RKO (cell line): ENCODE measurements at regions not wholly inside any gene's neighbourhood (a gene's known extent, or its start where the extent isn't known, plus 50 kb on each side); places are given as distances from the start of the nearest gene placed in this dataset.

Experiments used
- DNase-seq: peaks from one replicate; pipeline ENCODE4 v3.0.0-alpha.2; 2016; ENCODE audit warnings: low spot score

DNA sequence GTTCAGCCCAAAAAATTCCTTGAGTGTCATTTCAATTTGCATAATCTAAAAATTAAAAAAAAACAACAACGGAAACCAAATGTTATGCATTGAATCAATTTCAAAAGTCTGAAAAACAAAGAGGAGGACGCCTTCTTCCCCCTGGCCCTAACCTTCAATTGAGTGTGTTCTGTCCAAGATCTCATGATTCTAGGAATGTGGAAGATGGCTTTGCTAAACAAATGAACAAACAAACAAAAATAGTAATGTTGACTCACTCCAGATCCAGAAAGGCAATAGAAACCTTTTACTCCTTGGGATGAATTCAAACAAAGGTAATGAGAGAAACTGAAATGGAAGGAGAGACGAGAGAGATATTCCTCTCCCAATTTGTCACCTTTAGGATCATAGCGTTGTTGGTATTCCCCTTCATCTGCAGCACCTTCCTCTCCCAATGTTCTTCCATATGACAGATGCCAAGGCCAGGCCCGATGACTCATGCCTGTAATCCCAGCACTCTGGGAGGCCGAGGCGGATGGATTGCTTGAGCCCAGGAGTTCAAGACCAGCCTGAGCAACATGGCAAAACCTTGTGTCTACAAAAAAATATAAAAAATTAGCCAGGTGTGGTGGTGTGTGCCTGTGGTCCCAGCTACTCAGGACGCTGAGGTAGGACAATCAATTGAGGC is 109.2 kb upstream of the ADGRF1 start:
- no peak for DNase-seq

DNA sequence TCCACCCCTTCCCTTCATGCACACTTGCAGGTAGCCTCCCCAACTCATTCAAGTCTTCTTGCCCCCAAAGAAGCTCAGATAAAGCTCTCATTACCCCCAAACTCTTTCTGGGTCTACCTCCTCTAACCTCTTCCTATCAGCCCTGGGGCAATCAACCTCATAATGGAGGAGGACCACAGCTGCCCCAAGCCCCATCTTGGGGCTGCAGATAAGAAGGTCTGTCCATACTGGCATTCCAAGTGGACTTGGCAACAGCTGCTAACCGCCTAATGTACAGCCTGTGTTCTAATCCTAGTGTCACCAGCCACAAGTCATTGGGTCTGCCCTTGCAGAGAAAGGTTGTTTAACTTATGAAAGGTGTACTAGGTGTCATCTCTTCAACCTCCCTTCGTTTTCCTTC is 107.4 kb upstream of the ADGRF1 start:
- no peak for DNase-seq

- DNase-seq: no peak
Measured at GRCh38 chr6:47149066-47149465, 106.9 kb upstream of the ADGRF1 start.

GRCh38 chr6:47147836-47148344 is 105.8 kb upstream of the ADGRF1 start:
- DNase-seq: no peak

- DNase-seq: no peak
Measured at GRCh38 chr6:47147175-47147727, 105.1 kb upstream of the ADGRF1 start.

- no peak for DNase-seq
Measured at GRCh38 chr6:47146431-47147174, 104.5 kb upstream of the ADGRF1 start.

- DNase-seq: no peak
Measured at GRCh38 chr6:47145212-47145611, 103.1 kb upstream of the ADGRF1 start.

GRCh38 chr6:47144306-47144705 is 102.2 kb upstream of the ADGRF1 start:
- no peak for DNase-seq

DNA sequence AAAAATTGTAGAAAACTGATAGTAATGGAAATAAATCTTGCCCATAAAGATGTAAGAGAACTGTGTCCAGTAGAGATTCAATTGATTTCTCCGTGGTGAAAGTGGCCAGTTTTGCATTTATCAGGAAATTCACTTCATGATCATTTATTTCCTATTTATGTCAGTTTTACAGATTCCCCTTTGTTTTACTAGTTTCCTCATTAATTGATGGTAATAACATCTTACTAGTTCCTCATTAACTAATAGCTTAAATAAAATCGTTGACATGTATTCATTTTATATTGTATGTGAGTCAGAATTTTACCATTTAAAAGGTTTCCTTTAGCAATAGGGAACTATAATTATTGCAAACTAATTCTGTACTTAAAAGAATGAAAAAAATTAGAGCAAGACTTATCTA is 99.8 kb upstream of the ADGRF1 start:
- DNase-seq: no peak

DNA sequence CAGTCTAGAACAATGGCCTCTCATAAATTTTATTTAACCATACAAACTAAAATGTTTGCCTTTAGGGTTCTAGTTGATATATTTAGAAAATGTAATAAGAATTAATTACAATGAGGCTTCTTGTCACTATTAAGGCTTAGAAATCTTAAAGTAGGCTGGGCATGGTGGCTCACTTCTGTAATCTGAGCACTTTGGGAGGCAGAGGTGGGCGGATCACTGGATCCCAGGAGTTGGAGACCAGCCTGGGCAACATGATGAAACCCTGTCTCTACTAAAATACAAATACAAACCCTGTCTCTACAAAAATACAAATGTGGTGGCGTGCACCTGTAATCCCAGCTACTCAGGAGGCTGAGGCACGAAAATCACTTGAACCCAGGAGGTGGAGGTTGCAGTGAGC is 99.0 kb upstream of the ADGRF1 start:
- no peak for DNase-seq

- no peak for DNase-seq
Measured at GRCh38 chr6:47138046-47138445, 95.9 kb upstream of the ADGRF1 start.

DNA sequence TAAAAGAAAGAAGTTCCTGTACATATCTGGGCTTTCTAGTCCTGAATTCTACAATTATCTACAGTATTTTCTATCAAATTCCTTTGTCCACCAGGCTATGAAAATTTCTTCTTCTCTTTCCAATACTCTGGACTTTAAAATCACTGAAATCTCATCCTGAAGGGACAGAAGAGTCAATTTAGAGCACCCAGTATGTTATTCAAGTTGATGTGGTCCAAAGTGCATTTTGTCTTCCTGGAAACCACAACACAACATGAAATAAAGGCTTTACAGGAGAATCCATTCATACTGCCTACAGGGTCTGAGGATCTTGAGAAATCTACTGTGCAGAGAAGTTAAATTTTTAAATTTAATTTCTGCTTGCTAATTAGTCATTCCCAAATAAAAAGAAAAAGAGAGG is 94.9 kb upstream of the ADGRF1 start:
- no peak for DNase-seq

DNA sequence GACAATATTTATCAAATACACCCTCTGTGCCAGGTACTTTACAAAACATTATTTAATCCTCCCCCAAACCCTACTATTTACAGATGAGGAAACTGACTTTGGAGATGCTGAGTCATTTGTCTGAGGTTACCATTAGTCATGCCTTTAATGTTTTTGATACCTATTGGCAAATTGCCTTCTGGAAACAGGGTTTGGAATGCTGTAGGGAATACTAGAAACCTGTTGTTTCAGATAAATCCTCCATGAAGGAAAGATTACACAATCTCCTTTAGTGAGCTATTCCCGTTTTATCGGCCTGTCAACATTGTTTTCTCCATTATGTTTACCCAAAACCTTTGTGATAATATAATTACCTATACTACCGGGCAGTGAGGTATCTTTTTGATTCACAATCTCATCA is 93.6 kb upstream of the ADGRF1 start:
- peak; percentile 58 for DNase-seq

DNA sequence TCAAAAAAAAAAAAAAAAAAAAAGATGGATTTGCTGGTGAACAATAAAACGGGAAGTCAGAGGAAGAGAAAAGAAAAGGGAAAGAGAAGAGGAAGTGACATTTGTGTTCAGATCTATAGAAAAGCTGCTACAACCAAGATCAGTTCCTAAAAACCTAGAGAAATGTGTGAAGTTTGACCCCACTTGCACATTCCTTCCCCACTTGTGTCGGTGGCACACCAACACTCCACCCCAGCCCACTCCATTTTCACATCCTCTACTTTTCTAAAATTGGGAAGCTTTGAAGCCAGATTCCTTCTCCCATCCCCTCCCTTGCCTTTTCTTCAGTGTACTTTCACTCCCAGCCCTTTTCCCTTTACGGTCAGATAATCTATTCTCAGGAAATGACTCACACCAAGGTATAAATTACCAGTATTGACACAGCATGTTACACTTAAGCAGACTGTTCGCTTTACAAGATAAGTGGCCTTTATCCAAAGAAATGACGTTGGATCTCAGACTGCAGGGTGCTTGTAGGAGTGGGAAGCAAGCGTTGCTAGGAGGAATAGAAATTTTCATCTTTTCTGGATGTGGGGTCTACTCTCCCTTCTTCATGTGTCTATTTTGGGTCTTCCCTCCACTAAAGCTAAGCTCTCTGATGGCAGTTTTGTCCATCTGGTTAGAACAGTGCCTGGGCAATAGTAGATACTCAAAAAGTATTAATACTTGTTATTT is 92.5 kb upstream of the ADGRF1 start:
- DNase-seq: peak; percentile 64

DNA sequence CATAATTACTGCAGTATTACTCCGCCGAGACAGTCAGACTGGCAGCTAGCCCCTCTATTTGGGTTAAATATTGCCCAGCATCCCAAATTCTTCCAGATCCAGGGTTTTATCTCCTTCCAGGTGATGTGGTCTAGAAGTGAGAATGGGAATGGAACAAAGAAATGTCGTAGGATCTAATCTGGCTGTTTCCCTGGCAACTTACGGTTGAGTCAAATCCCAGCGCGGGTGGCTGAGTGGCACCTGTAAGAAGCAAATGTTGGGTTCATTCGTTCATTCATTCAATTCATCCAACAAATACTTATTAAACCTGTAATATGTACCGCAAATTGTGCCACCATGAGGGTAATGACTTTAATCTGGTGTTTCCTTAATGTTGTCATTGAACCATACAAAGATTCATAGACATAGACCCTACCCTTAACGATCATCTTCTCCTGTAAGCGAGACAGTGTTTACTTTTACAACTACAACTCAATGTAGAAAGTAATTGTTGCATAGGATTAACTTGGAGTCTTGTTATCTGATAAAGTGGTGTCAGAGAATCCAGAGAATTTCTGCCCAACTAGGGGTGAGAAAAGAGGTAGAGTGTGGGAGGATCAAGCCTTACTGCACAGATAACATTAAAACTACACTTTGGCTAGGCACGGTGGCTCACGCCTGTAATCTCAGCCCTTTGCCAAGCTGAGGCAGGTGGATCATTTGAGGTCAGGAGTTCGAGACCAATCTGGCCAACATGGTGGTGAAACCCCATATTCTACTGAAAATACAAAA is 91.3 kb upstream of the ADGRF1 start:
- no peak for DNase-seq

- DNase-seq: no peak
Measured at GRCh38 chr6:47132724-47133123, 90.6 kb upstream of the ADGRF1 start.

- DNase-seq: no peak
Measured at GRCh38 chr6:47131773-47132172, 89.6 kb upstream of the ADGRF1 start.

DNA sequence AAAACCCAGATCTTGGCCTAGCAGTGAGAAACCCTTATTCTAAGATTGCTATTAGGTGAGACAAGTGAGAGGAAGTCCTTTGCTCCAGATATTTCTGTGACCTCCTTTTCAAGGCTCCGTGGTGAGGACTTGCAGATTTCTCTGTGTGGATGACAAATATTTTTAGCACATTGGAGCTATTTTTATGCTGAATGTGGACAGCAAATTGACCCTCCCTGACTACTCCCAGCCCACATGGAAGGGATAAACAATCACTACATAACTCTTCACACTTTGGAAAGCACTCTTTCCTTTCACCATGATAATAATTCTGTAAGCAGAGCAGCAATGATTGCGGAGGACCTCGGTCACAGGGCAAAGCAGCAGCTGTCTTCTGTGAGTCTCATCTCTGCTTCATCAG is 88.0 kb upstream of the ADGRF1 start:
- DNase-seq: no peak

DNA sequence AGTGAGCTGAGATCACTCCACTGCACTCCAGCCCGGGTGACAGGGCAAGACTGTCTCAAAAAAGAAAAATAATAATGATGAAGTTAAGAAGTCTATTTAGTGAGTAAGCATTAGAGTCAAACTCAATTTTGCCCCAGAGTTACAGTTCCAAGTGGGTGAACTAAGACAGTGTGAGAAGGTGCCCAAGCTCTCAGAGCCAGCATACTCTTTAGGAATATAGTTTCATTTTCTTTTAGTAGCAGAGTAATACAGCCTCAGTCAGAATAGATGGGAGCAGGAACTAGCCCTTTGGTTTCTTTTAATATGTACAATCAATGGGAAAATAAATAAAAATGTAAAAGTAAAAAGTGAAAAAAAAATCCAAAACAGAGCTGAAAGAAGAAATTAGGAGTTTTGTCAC is 87.0 kb upstream of the ADGRF1 start:
- DNase-seq: no peak

DNA sequence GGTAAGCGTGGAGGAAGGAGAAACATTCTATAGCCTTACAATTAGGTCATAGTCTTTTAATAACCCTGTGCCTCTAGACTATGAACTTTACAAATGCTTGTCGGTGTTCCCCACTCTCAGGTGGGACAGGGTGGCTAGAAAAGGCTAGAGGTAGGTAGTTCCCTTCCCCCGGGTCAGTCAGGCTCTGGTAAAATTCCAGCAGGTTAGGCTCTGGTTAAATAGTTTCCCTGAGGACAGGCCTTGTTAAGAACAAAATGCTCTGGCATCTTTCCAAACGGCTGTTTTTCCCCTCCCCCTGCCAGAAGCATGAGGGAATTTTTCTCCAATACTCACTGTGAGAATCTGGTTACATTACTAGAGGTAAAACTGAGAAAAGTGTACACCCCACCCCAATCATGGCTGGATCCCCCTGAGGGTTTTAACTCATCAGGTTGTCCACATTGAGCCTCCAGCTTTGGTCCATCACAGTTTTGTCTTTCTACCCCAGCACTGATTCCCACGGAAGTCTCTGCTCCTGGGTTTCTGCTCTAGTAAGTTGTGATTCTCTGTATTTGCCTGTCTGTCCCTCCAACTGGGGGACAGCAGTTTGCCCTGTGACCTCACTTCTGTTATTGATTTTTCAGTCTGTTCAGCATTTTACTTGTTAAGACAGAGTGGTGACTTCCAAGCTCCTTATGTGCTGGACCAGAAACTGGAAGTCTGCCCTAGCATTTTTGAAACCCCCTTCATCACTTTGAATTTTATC is 84.7 kb upstream of the ADGRF1 start:
- no peak for DNase-seq

GRCh38 chr6:47118611-47119010 is 76.5 kb upstream of the ADGRF1 start:
- DNase-seq: no peak
